ENCODE measurements at regions not wholly inside any gene's neighbourhood (a gene's known extent, or its start where the extent isn't known, plus 50 kb on each side); places are given as distances from the start of the nearest gene placed in this dataset.
"Not testable (repeated sequence)": the region's sequence is repeated elsewhere in the genome, so short reads cannot be mapped to it uniquely, and the experiment has no call there.

DNA sequence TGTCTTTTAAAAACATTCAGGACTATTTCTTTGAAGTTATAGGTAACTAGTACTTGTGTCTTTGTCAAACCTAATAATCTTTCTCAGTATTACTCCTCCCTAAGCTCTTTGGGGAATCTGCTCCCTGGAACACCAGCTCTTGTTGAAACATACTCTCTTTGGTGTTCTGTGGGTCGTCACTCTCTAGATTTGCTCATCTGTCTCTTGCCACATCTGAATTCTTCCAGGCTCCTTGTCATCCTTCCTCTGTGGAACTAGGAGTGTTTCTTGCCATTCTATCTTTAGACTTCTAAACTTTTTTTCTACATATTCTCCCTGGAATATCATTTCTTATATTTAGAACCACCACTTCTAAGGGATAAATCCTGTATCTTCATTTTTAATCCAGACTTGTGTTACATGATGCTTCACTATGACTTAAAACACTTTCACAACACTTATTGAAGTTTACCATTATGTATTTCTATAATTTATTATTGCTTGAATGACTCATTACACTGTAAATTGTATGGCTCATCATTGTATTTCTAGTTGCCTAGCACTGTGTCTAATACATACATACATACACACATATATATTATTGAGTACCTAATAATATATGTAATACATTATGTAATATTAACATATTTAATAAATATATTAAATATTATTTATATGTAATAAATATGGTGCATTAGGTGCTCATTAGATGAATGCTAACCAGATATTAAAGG lies 186.1 kb downstream of the TMA16 start:
- Histone ChIP-seq H3K4me1 (ENCODE audit: control insufficient read depth, insufficient read depth, low read length) (no peaks in the 10 kb centered on the region), H3K4me3 (ENCODE audit: insufficient read depth, low read depth, low read length) (no peak overlapping the region), H3K27me3 (ENCODE audit: control insufficient read depth, insufficient read depth, low read length, poor library complexity, severe bottlenecking) (no peaks in the 10 kb centered on the region), H3K27ac (ENCODE audit: insufficient read depth, low read depth, low read length, poor library complexity, severe bottlenecking) (no peak overlapping the region), H3K36me3 (ENCODE audit: control insufficient read depth, insufficient read depth, low read length) (no peaks in the 10 kb centered on the region), H3K9me3 (ENCODE audit: control insufficient read depth, low read length) (no peaks in the 10 kb centered on the region)
- 91 to 100% methylated on average over 1 of the region's 1 CpG for WGBS, 2 experiments

DNA sequence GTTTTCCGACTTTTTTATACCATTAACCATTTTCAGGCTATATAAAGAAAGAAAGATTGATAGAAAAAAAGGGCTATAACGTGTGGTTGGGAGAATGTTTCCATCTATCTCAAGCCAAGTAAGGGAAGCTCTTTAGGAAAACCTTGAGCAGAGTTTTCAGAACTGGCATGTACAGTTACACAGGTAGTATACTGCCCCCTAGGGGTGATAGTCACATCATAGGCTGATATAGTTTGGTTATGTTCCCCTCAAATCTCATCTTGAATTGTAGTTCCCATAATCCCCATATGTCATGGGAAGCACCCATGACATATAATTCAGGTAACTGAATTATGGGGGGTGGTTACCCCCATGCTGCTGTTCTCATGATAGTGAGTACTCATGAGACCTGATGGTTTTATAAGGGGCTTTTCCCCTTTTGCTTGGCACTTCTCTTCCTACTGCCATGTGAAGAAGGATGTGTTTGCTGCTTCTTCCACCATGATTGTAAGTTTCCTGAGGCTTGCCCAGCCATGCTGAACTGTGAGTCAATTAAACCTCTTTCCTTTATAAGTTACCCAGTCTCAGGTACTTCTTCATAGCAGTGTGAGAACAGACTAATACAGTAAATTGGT lies 186.8 kb downstream of the TMA16 start:
- no peaks in the 10 kb centered on the region for H3K27me3 ChIP-seq (ENCODE audit: control insufficient read depth, insufficient read depth, low read length, poor library complexity, severe bottlenecking)
- H3K36me3 ChIP-seq (ENCODE audit: control insufficient read depth, insufficient read depth, low read length) = no peaks in the 10 kb centered on the region
- WGBS, 2 experiments = 10 to 43% methylated on average over 1 to 2 of the region's 2 CpGs
- no peaks in the 10 kb centered on the region for H3K4me1 ChIP-seq (ENCODE audit: control insufficient read depth, insufficient read depth, low read length)
- no peak overlapping the region for H3K27ac ChIP-seq (ENCODE audit: insufficient read depth, low read depth, low read length, poor library complexity, severe bottlenecking)
- H3K9me3 ChIP-seq (ENCODE audit: control insufficient read depth, low read length) = no peaks in the 10 kb centered on the region
- H3K4me3 ChIP-seq (ENCODE audit: insufficient read depth, low read depth, low read length) = no peak overlapping the region

DNA sequence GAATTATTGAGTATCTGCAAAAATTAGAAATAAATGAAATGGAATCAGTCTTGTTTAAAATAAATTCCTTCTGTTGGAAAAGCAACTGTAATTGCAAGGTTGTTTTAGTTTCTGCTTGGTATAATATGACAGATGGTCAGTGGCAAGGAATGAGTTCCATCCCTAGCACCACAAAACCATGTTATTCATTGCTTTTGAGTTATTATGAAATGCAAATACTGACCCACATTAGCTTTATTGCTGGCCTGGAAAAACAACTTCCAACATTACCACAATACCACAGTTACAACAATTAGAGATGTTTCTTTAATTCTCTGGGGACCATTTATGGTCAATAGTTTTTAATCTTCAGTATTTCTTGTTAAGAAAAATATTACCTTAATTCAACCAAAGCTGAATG lies 194.4 kb downstream of the TMA16 start:
- H3K9me3 ChIP-seq (ENCODE audit: control insufficient read depth, low read length) = no peaks in the 10 kb centered on the region
- H3K4me3 ChIP-seq (ENCODE audit: insufficient read depth, low read depth, low read length) = no peak overlapping the region
- H3K27me3 ChIP-seq (ENCODE audit: control insufficient read depth, insufficient read depth, low read length, poor library complexity, severe bottlenecking) = no peaks in the 10 kb centered on the region
- H3K36me3 ChIP-seq (ENCODE audit: control insufficient read depth, insufficient read depth, low read length) = no peaks in the 10 kb centered on the region
- no peak overlapping the region for H3K27ac ChIP-seq (ENCODE audit: insufficient read depth, low read depth, low read length, poor library complexity, severe bottlenecking)
- no peaks in the 10 kb centered on the region for H3K4me1 ChIP-seq (ENCODE audit: control insufficient read depth, insufficient read depth, low read length)

DNA sequence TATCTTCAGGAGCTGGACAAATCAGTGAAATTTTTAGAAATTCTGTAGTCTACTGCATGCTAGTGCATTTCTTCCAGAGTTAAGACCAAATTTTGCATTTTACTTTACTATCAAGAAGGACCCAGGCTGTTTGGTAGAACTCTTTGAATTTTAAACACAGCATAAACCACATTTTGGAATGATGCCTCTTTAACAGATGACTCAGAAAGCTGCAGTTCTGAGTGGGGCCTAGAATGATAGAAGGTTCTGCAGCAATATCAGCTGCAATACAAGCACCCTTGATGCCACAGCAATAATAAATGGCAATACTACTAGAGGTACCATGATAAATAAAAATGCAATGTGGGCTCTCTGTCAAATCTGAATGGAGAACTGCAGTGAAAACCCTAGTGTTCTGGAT lies 198.7 kb downstream of the TMA16 start:
- H3K4me3 ChIP-seq (ENCODE audit: insufficient read depth, low read depth, low read length) = no peak overlapping the region

DNA sequence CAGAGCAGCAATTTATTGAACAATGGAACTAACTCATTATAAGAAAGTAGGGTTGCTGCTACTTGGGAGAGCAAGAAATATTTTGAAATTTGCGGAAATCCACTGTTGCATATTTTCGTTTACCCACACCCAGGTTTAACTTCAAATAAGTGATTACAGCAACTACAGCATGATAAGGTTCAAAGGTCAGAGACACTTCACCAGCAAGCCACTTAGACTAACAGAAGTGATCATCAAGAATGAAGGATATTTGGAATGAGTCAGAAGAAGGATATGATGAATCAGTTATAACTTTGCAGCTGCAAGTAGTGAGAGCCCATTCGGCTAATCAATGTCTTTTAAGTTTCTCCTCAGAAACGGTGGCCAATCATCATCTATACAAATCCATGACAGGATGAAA lies 199.3 kb downstream of the TMA16 start:
- 92 to 95% methylated on average over 4 of the region's 4 CpGs for WGBS, 2 experiments
- no peaks in the 10 kb centered on the region for H3K27me3 ChIP-seq (ENCODE audit: control insufficient read depth, insufficient read depth, low read length, poor library complexity, severe bottlenecking)
- no peaks in the 10 kb centered on the region for H3K36me3 ChIP-seq (ENCODE audit: control insufficient read depth, insufficient read depth, low read length)
- H3K27ac ChIP-seq (ENCODE audit: insufficient read depth, low read depth, low read length, poor library complexity, severe bottlenecking) = no peak overlapping the region
- no peaks in the 10 kb centered on the region for H3K4me1 ChIP-seq (ENCODE audit: control insufficient read depth, insufficient read depth, low read length)
- H3K4me3 ChIP-seq (ENCODE audit: insufficient read depth, low read depth, low read length) = no peak overlapping the region
- no peaks in the 10 kb centered on the region for H3K9me3 ChIP-seq (ENCODE audit: control insufficient read depth, low read length)

More for the DNA sequence above, 198.7 kb downstream of the TMA16 start:
- Histone ChIP-seq H3K36me3 (ENCODE audit: control insufficient read depth, insufficient read depth, low read length) (no peaks in the 10 kb centered on the region), H3K4me1 (ENCODE audit: control insufficient read depth, insufficient read depth, low read length) (no peaks in the 10 kb centered on the region), H3K27ac (ENCODE audit: insufficient read depth, low read depth, low read length, poor library complexity, severe bottlenecking) (no peak overlapping the region), H3K27me3 (ENCODE audit: control insufficient read depth, insufficient read depth, low read length, poor library complexity, severe bottlenecking) (no peaks in the 10 kb centered on the region), H3K9me3 (ENCODE audit: control insufficient read depth, low read length) (no peaks in the 10 kb centered on the region)

DNA sequence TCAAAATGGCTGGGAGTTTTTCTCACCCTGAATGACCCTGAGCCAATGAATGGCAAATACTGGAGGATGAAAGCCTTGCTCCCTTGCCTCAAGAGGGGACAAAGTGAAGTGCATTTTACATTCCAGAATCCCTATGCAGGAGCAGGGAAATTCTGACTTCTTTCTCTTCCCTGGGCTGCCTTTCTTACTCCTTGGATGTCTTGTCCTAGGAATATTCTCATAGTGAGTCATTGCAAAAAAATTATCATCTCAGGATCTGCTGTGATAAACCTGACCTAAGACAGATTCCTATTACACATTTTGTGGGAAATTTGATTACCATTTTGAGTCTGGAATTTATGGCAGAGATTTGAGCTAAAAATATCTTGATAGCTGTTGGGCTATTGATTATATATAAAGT lies 199.9 kb downstream of the TMA16 start:
- Histone ChIP-seq H3K4me3 (ENCODE audit: insufficient read depth, low read depth, low read length) (no peak overlapping the region), H3K9me3 (ENCODE audit: control insufficient read depth, low read length) (no peaks in the 10 kb centered on the region), H3K36me3 (ENCODE audit: control insufficient read depth, insufficient read depth, low read length) (no peaks in the 10 kb centered on the region), H3K27me3 (ENCODE audit: control insufficient read depth, insufficient read depth, low read length, poor library complexity, severe bottlenecking) (no peaks in the 10 kb centered on the region), H3K4me1 (ENCODE audit: control insufficient read depth, insufficient read depth, low read length) (no peaks in the 10 kb centered on the region), H3K27ac (ENCODE audit: insufficient read depth, low read depth, low read length, poor library complexity, severe bottlenecking) (no peak overlapping the region)

DNA sequence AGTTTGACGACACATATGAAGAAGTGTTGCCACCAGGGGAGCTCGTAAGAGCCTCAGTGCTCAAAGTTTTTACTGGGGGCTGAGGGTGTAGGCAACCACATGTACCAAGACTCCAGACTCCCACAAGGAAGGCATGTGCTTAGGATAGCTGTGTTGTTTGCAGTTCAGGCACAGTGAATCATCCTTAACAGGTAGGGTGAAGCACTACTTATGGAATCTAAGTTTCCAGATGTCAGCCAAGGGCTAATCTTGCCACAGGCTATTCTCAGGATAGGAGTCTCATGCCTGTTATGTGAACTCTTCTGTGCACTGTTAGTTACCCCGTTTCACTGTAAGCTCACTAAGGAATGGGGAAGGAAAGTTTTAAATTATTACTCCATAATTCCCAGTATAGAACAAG lies 202.6 kb downstream of the TMA16 start:
- 94 to 97% methylated on average over 2 to 3 of the region's 3 CpGs for WGBS, 2 experiments
- Histone ChIP-seq H3K4me3 (ENCODE audit: insufficient read depth, low read depth, low read length) (no peak overlapping the region), H3K27ac (ENCODE audit: insufficient read depth, low read depth, low read length, poor library complexity, severe bottlenecking) (no peak overlapping the region), H3K27me3 (ENCODE audit: control insufficient read depth, insufficient read depth, low read length, poor library complexity, severe bottlenecking) (no peaks in the 10 kb centered on the region), H3K36me3 (ENCODE audit: control insufficient read depth, insufficient read depth, low read length) (no peaks in the 10 kb centered on the region), H3K4me1 (ENCODE audit: control insufficient read depth, insufficient read depth, low read length) (no peaks in the 10 kb centered on the region), H3K9me3 (ENCODE audit: control insufficient read depth, low read length) (no peaks in the 10 kb centered on the region)

DNA sequence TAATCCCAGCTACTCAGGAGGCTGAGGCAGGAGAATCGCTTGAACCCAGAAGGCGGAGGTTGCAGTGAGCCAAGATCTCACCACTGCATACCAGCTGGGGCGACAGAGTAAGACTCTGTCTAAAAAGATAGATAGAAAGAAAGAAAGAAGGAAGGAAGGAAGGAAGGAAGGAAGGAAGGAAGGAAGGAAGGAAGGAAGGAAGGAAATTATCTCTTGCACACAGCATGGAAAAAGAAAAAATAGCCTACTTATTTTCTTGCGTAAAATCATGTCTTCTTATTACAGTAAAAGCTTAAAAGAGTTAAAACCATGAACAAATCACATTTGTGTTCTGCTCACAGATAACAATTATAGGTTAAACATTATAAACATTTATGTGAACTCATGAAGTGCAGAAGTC lies 205.9 kb downstream of the TMA16 start:
- H3K27me3 ChIP-seq (ENCODE audit: control insufficient read depth, insufficient read depth, low read length, poor library complexity, severe bottlenecking); H3K36me3 ChIP-seq (ENCODE audit: control insufficient read depth, insufficient read depth, low read length); H3K4me3 ChIP-seq (ENCODE audit: insufficient read depth, low read depth, low read length); H3K4me1 ChIP-seq (ENCODE audit: control insufficient read depth, insufficient read depth, low read length); H3K27ac ChIP-seq (ENCODE audit: insufficient read depth, low read depth, low read length, poor library complexity, severe bottlenecking); H3K9me3 ChIP-seq (ENCODE audit: control insufficient read depth, low read length): not testable (repeated sequence)
- WGBS, 2 experiments = 89% methylated on average over 3 to 4 of the region's 4 CpGs

DNA sequence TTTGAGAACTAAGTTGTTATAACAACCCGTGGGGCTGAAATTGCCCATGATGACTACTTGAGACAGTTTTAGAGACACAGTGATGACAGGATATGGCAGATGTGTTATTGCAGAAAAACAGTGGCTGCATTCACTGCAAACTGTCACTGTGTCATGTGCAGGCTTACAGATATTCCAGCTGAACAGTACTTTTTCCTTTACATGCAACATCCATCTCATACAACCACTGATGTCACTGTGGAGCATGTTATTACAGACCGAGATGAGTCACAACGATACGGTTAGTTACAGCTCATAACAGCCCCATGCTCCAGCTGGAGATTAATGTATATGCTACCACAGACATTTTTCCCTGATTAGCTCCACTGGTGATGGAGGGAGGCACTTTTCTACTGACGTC lies 207.4 kb downstream of the TMA16 start:
- Histone ChIP-seq H3K36me3 (ENCODE audit: control insufficient read depth, insufficient read depth, low read length) (no peaks in the 10 kb centered on the region), H3K27ac (ENCODE audit: insufficient read depth, low read depth, low read length, poor library complexity, severe bottlenecking) (no peak overlapping the region), H3K4me1 (ENCODE audit: control insufficient read depth, insufficient read depth, low read length) (no peaks in the 10 kb centered on the region), H3K4me3 (ENCODE audit: insufficient read depth, low read depth, low read length) (no peak overlapping the region), H3K27me3 (ENCODE audit: control insufficient read depth, insufficient read depth, low read length, poor library complexity, severe bottlenecking) (no peaks in the 10 kb centered on the region), H3K9me3 (ENCODE audit: control insufficient read depth, low read length) (no peaks in the 10 kb centered on the region)
- whole genome bisulfite sequencing, 2 experiments = 92 to 94% methylated on average over 4 to 5 of the region's 5 CpGs

DNA sequence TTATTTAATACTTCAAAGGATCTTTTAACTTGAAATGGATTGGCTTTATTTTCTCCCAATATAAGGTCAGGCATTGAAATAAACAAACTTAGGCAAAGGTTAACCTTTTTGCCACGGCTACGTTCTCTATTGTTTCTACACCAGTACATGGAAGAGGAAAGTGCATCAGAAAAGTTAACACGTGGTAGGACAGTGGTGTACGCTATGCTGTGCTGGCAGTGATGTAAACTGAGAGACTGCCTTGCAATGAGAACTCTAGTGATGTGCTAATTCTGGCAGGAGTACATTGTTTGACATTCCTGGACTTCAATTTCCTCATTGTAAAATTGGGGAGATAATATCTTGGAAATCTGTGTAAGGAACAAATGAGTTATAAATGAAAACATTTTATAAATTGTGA lies 208.2 kb downstream of the TMA16 start:
- Histone ChIP-seq H3K4me3 (ENCODE audit: insufficient read depth, low read depth, low read length) (no peak overlapping the region), H3K27ac (ENCODE audit: insufficient read depth, low read depth, low read length, poor library complexity, severe bottlenecking) (no peak overlapping the region), H3K4me1 (ENCODE audit: control insufficient read depth, insufficient read depth, low read length) (no peaks in the 10 kb centered on the region), H3K27me3 (ENCODE audit: control insufficient read depth, insufficient read depth, low read length, poor library complexity, severe bottlenecking) (no peaks in the 10 kb centered on the region), H3K36me3 (ENCODE audit: control insufficient read depth, insufficient read depth, low read length) (no peaks in the 10 kb centered on the region), H3K9me3 (ENCODE audit: control insufficient read depth, low read length) (no peaks in the 10 kb centered on the region)
- 89 to 94% methylated on average over 4 of the region's 4 CpGs for WGBS, 2 experiments

DNA sequence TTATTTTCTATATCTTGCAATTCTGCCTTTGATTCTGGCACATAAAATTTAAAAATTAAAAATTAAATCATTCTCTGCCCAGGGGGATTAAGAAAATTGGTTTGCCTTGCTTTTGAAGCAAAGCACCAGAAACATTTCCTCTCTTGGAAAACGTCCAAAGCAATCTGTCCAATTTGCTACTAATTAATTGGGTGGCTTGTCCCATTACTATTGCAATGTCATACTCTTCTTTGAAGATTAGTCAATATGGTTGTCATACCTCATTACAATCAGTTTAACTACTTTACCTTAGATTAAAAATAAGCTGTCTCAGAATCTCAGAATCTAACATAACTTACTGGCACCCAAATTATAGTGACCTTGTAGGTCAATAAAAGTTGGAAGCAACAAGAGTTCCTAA lies 208.8 kb downstream of the TMA16 start:
- H3K36me3 ChIP-seq (ENCODE audit: control insufficient read depth, insufficient read depth, low read length) = no peaks in the 10 kb centered on the region
- WGBS, 2 experiments = 95 to 100% methylated on average over 1 of the region's 1 CpG

More for the DNA sequence above, 208.8 kb downstream of the TMA16 start:
- Histone ChIP-seq H3K4me1 (ENCODE audit: control insufficient read depth, insufficient read depth, low read length) (no peaks in the 10 kb centered on the region), H3K9me3 (ENCODE audit: control insufficient read depth, low read length) (no peaks in the 10 kb centered on the region), H3K4me3 (ENCODE audit: insufficient read depth, low read depth, low read length) (no peak overlapping the region), H3K27me3 (ENCODE audit: control insufficient read depth, insufficient read depth, low read length, poor library complexity, severe bottlenecking) (no peaks in the 10 kb centered on the region), H3K27ac (ENCODE audit: insufficient read depth, low read depth, low read length, poor library complexity, severe bottlenecking) (no peak overlapping the region)

Measured in ectodermal cell (in vitro differentiated cells).